SK-N-SH treated with all-trans-retinoic acid at 6 μM for 48 hours (cell line): ENCODE measurements at regions not wholly inside any gene's neighbourhood (a gene's known extent, or its start where the extent isn't known, plus 50 kb on each side); places are given as distances from the start of the nearest gene placed in this dataset.

Experiments
- ATAC-seq: fragments of 200-7000 bp; cut with Tn5 transposase; 3 replicates; pipeline ENCODE4 v1.9.1; 2020; ENCODE audit warnings: mild to moderate bottlenecking, moderate library complexity
- ARNTL ChIP-seq: fragments of 450-650 bp; formaldehyde crosslinking; IDR thresholded peaks from 2 replicates; pipeline ENCODE4 v1.5.0; 2020; ENCODE audit warnings: low read depth, mild to moderate bottlenecking, moderate library complexity, borderline replicate concordance
- BACH2 ChIP-seq: fragments of 250-450 bp; sonication (Bioruptor Pico); IDR thresholded peaks from 2 replicates; pipeline ENCODE4 v1.9.0; 2021; ENCODE audit warnings: mild to moderate bottlenecking, borderline replicate concordance
- CREB5 ChIP-seq: fragments of 250-450 bp; sonication (Bioruptor Pico); IDR thresholded peaks from 2 replicates; pipeline ENCODE4 v1.5.1; 2020; ENCODE audit warnings: low read depth, mild to moderate bottlenecking, moderate library complexity
- CSDC2 ChIP-seq: fragments of 250-450 bp; sonication (Bioruptor Pico); IDR thresholded peaks from 2 replicates; pipeline ENCODE4 v1.5.0; 2020; ENCODE audit warnings: mild to moderate bottlenecking, moderate library complexity
- CSRNP3 ChIP-seq: fragments of 250-450 bp; sonication (Bioruptor Pico); IDR thresholded peaks from 2 replicates; pipeline ENCODE4 v1.5.1; 2021; ENCODE audit warnings: mild to moderate bottlenecking, moderate library complexity
- ESRRG ChIP-seq: fragments of 250-450 bp; sonication (Bioruptor Pico); IDR thresholded peaks from 2 replicates; pipeline ENCODE4 v1.6.1; 2021; ENCODE audit warnings: mild to moderate bottlenecking
- GLIS3 ChIP-seq: fragments of 250-450 bp; sonication (Bioruptor Pico); IDR thresholded peaks from 2 replicates; pipeline ENCODE4 v1.5.0; 2020; ENCODE audit warnings: mild to moderate bottlenecking, moderate library complexity
- OSR1 ChIP-seq: fragments of 250-450 bp; sonication (Bioruptor Pico); IDR thresholded peaks from 2 replicates; pipeline ENCODE4 v1.8.0; 2022; ENCODE audit warnings: moderate library complexity, mild to moderate bottlenecking, inconsistent platforms
- PATZ1 ChIP-seq: fragments of 250-450 bp; sonication (Bioruptor Pico); IDR thresholded peaks from 2 replicates; pipeline ENCODE4 v1.8.0; 2020; ENCODE audit warnings: mild to moderate bottlenecking, moderate library complexity, borderline replicate concordance
- POU6F1 ChIP-seq: fragments of 250-450 bp; sonication (Bioruptor Pico); IDR thresholded peaks from 2 replicates; pipeline ENCODE4 v1.8.0; 2021; ENCODE audit warnings: low read depth, mild to moderate bottlenecking, moderate library complexity, borderline replicate concordance
- PPARA ChIP-seq: fragments of 250-450 bp; sonication (Bioruptor Pico); IDR thresholded peaks from 2 replicates; pipeline ENCODE4 v1.5.0; 2020; ENCODE audit warnings: mild to moderate bottlenecking, borderline replicate concordance
- RARB ChIP-seq: fragments of 250-450 bp; sonication (Bioruptor Pico); IDR thresholded peaks from 2 replicates; pipeline ENCODE4 v1.8.0; 2021; ENCODE audit warnings: mild to moderate bottlenecking, moderate library complexity
- SNAI2 ChIP-seq: fragments of 250-450 bp; sonication (Bioruptor Pico); IDR thresholded peaks from 2 replicates; pipeline ENCODE4 v1.5.0; 2020; ENCODE audit warnings: mild to moderate bottlenecking, moderate library complexity
- TCF4 ChIP-seq: fragments of 250-450 bp; sonication (Bioruptor Pico); IDR thresholded peaks from 2 replicates; pipeline ENCODE4 v1.8.0; 2021; ENCODE audit warnings: mild to moderate bottlenecking, moderate library complexity, borderline replicate concordance
- TOX ChIP-seq: fragments of 250-450 bp; sonication (Bioruptor Pico); IDR thresholded peaks from 2 replicates; pipeline ENCODE4 v1.8.0; 2021; ENCODE audit warnings: mild to moderate bottlenecking, moderate library complexity, borderline replicate concordance
- TSHZ2 ChIP-seq: fragments of 250-450 bp; sonication (Bioruptor Pico); IDR thresholded peaks from 2 replicates; pipeline ENCODE4 v1.5.0; 2020; ENCODE audit warnings: mild to moderate bottlenecking, moderate library complexity
- ZC3H10 ChIP-seq: fragments of 250-450 bp; sonication (Bioruptor Pico); IDR thresholded peaks from 2 replicates; pipeline ENCODE4 v1.5.1; 2021; ENCODE audit warnings: mild to moderate bottlenecking, moderate library complexity
- ZFP3 ChIP-seq: fragments of 250-450 bp; sonication (Bioruptor Pico); IDR thresholded peaks from 2 replicates; pipeline ENCODE4 v1.5.0; 2020; ENCODE audit warnings: mild to moderate bottlenecking, moderate library complexity
- ZFP30 ChIP-seq: fragments of 450-650 bp; formaldehyde crosslinking; IDR thresholded peaks from 2 replicates; pipeline ENCODE4 v1.5.0; 2022; ENCODE audit warnings: mild to moderate bottlenecking, moderate library complexity
- ZNF565 ChIP-seq: fragments of 450-650 bp; formaldehyde crosslinking; conservative IDR thresholded peaks from 2 replicates; pipeline ENCODE4 v1.5.0; 2020; ENCODE audit warnings: low read depth, mild to moderate bottlenecking, moderate library complexity
- ZNF70 ChIP-seq: fragments of 450-650 bp; formaldehyde crosslinking; IDR thresholded peaks from 2 replicates; pipeline ENCODE4 v1.5.0; 2020; ENCODE audit warnings: mild to moderate bottlenecking, moderate library complexity
- ZNF8 ChIP-seq: fragments of 450-650 bp; formaldehyde crosslinking; IDR thresholded peaks from 2 replicates; pipeline ENCODE4 v1.5.0; 2020; ENCODE audit warnings: mild to moderate bottlenecking, moderate library complexity

GRCh38 chr3:8077126-8077525 is 424.5 kb upstream of the LMCD1 start:
- TF ChIP-seq POU6F1 (CRISPR knock-in tag): no peak
- no peak for TF ChIP-seq ZNF565 (CRISPR knock-in tag)
- TF ChIP-seq GLIS3 (CRISPR knock-in tag): no peak
- TF ChIP-seq RARB (CRISPR knock-in tag): no peak
- TF ChIP-seq ARNTL (CRISPR knock-in tag): no peak
- TF ChIP-seq ZNF70 (CRISPR knock-in tag): no peak
- no peak for TF ChIP-seq PATZ1 (CRISPR knock-in tag)
- TF ChIP-seq SNAI2 (CRISPR knock-in tag): no peak
- no peak for TF ChIP-seq ZFP3 (CRISPR knock-in tag)
- no peak for TF ChIP-seq BACH2 (CRISPR knock-in tag)
- TF ChIP-seq TOX: no peak
- TF ChIP-seq CREB5 (CRISPR knock-in tag): no peak
- no peak for TF ChIP-seq ZNF8 (CRISPR knock-in tag)
- TF ChIP-seq ESRRG (CRISPR knock-in tag): no peak
- no peak for TF ChIP-seq ZC3H10 (CRISPR knock-in tag)
- no peak for TF ChIP-seq ZFP30 (CRISPR knock-in tag)
- ATAC-seq: no peak

- no peak for ATAC-seq
- TF ChIP-seq CSRNP3 (CRISPR knock-in tag) (no peak), ZNF8 (CRISPR knock-in tag) (no peak), ZFP3 (CRISPR knock-in tag) (no peak)
Observed at GRCh38 chr3:8080464-8080863, 421.2 kb upstream of the LMCD1 start.

GRCh38 chr3:8085498-8085897 is 416.1 kb upstream of the LMCD1 start:
- no peak for ATAC-seq
- TF ChIP-seq ZNF8 (CRISPR knock-in tag): no peak
- TF ChIP-seq GLIS3 (CRISPR knock-in tag): no peak
- TF ChIP-seq ESRRG (CRISPR knock-in tag): no peak
- no peak for TF ChIP-seq RARB (CRISPR knock-in tag)
- no peak for TF ChIP-seq SNAI2 (CRISPR knock-in tag)
- TF ChIP-seq PPARA (CRISPR knock-in tag): no peak
- no peak for TF ChIP-seq TCF4 (CRISPR knock-in tag)
- no peak for TF ChIP-seq ZC3H10 (CRISPR knock-in tag)
- TF ChIP-seq BACH2 (CRISPR knock-in tag): no peak
- TF ChIP-seq TSHZ2: no peak
- TF ChIP-seq ZFP30 (CRISPR knock-in tag): no peak

GRCh38 chr3:8087951-8088350 is 413.7 kb upstream of the LMCD1 start:
- TF ChIP-seq POU6F1 (CRISPR knock-in tag) (no peak), CSDC2 (CRISPR knock-in tag) (no peak), ZFP3 (CRISPR knock-in tag) (no peak), SNAI2 (CRISPR knock-in tag) (no peak), ZNF70 (CRISPR knock-in tag) (no peak), OSR1 (no peak), BACH2 (CRISPR knock-in tag) (no peak), GLIS3 (CRISPR knock-in tag) (no peak), ESRRG (CRISPR knock-in tag) (no peak), TOX (no peak), RARB (CRISPR knock-in tag) (no peak), TCF4 (CRISPR knock-in tag) (no peak), ZC3H10 (CRISPR knock-in tag) (no peak), ARNTL (CRISPR knock-in tag) (no peak)
- ATAC-seq: no peak
